Naive B cell (primary cell): ENCODE measurements at regions not wholly inside any gene's neighbourhood (a gene's known extent, or its start where the extent isn't known, plus 50 kb on each side); places are given as distances from the start of the nearest gene placed in this dataset.

ENCODE experiments used
- ATAC-seq, 2 donors: fragments of 150-1000 bp; cut with Tn5 transposase; 2 replicates each; pipeline ENCODE4 v1.10.0; 2021; ENCODE audit warnings: low read depth in 2 of 2, mild to moderate bottlenecking in 2 of 2, moderate library complexity in 2 of 2
- DNase-seq: peaks from one replicate; pipeline ENCODE4 v3.0.0; 2022
- H3K27ac Mint-ChIP-seq, 6 donors: one replicate each; pipeline ENCODE4 v1.8.0; 2020 to 2022; ENCODE audit warnings: mild to moderate bottlenecking in 6 of 6, mixed read lengths in 6 of 6, moderate library complexity in 5 of 6, inconsistent platforms in 2 of 6
- H3K27me3 Mint-ChIP-seq, 3 donors: one replicate each; pipeline ENCODE4 v1.8.0; 2021 to 2022; ENCODE audit warnings: mixed read lengths in 3 of 3, mild to moderate bottlenecking in 1 of 3
- H3K36me3 Mint-ChIP-seq, 2 donors: one replicate each; pipeline ENCODE4 v1.8.0; 2020 to 2022; ENCODE audit warnings: mixed read lengths in 2 of 2, inconsistent platforms in 1 of 2, mild to moderate bottlenecking in 1 of 2
- H3K4me1 Mint-ChIP-seq, 3 donors: one replicate each; pipeline ENCODE4 v1.8.0; 2020 to 2022; ENCODE audit warnings: mixed read lengths in 3 of 3, inconsistent platforms in 1 of 3, mild to moderate bottlenecking in 1 of 3, moderate library complexity in 1 of 3
- H3K4me3 Mint-ChIP-seq, 8 donors: one replicate each; pipeline ENCODE4 v1.8.0; 2020 to 2022; ENCODE audit warnings: mild to moderate bottlenecking in 8 of 8, mixed read lengths in 8 of 8, moderate library complexity in 8 of 8, inconsistent platforms in 2 of 8
- H3K9me3 Mint-ChIP-seq, 7 donors: one replicate each; pipeline ENCODE4 v1.8.0; 2020 to 2022; ENCODE audit warnings: mixed read lengths in 7 of 7, mild to moderate bottlenecking in 5 of 7, inconsistent platforms in 2 of 7, moderate library complexity in 1 of 7

DNA sequence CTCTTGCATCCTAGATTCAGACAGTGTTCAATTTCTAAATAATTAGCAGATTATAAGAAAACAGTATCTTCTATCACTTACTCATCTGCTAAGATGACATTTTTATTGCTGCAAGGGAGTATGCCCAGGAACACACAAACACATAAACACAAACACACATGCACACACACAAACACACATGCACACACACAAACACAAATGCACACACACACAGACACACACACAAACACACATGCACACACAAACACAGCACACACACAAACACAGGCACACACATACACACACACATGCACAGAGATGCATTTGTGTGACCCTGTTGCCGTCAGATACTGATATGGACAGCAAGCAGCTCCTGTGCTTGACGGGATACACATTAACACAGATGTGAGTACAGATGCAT, 612.9 kb downstream of the IRX1 start:
- H3K4me3 Mint-ChIP-seq: no peak overlapping the region
- DNase-seq (no peak), ATAC-seq (no peak)
- no peak overlapping the region for H3K27ac Mint-ChIP-seq
- no peaks in the 10 kb centered on the region for H3K27me3 Mint-ChIP-seq
- no peaks in the 10 kb centered on the region for H3K4me1 Mint-ChIP-seq
- H3K9me3 Mint-ChIP-seq: peaks cover 0 to 17% (median 3%) of the 10 kb centered on the region in 7 donors
- no peaks in the 10 kb centered on the region for H3K36me3 Mint-ChIP-seq

DNA sequence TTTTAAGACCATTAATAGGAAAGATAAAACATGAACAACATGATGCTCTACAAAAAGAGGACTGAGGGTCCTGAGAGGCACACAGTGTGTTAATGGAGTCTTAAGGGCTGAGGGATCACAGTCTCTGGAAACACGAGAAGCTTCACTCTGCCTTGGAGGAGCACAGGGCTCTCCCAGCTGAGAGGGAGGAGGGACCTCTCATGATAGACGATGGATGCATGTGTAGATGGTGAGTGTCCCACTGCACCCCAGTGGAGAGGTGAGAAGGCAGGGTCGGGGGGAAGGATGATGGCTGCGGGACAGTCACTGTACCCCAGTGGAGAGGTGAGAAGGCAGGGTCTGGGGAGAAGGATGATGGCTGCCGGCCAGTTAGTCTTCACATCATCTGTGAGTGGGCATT, 613.4 kb downstream of the IRX1 start:
- Mint-ChIP-seq H3K27ac (no peak overlapping the region), H3K27me3 (no peaks in the 10 kb centered on the region), H3K36me3 (no peaks in the 10 kb centered on the region), H3K4me1 (no peaks in the 10 kb centered on the region), H3K4me3 (no peak overlapping the region), H3K9me3 (peaks cover 0 to 17% (median 3%) of the 10 kb centered on the region in 7 donors)
- DNase-seq (no peak), ATAC-seq (no peak)

DNA sequence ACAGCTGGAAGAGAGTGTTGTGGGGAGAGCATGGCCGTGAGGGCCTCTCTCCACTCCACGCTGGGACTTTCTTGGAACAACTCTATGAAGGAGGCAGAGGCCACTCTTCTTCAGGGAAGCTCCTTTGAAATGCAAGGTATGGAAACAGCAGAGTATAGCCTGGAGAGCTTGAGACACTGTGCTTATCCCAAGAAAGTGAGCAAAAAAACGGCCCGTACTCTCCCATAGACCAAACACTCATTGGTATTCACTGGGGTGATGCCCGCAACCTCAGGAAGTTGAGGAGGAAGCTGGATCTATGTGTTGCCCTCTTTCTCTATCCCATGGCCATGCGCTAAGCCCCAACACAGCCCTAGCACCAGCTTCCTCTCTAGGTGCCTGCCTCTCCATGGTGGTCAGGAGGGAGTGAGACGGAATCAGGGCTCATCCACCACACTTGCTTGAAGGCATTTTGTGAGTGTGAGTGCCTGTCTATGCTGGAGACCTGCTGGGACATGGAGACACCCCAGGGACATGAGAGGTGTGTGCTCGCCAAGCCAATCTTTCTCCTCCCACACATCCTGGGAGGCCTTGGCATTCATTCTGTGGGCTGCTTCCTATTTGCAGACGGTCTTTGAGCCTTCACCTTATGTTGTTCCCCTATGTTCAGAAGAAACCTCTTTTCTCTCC, 616.6 kb downstream of the IRX1 start:
- H3K9me3 Mint-ChIP-seq: peaks cover 0 to 25% (median 4%) of the 10 kb centered on the region in 7 donors
- no peaks in the 10 kb centered on the region for H3K4me1 Mint-ChIP-seq
- DNase-seq (no peak), ATAC-seq (no peak)
- peaks cover 0 to 6% of the 10 kb centered on the region in 2 donors for H3K36me3 Mint-ChIP-seq
- no peak overlapping the region for H3K27ac Mint-ChIP-seq
- no peak overlapping the region for H3K4me3 Mint-ChIP-seq
- no peaks in the 10 kb centered on the region for H3K27me3 Mint-ChIP-seq

DNA sequence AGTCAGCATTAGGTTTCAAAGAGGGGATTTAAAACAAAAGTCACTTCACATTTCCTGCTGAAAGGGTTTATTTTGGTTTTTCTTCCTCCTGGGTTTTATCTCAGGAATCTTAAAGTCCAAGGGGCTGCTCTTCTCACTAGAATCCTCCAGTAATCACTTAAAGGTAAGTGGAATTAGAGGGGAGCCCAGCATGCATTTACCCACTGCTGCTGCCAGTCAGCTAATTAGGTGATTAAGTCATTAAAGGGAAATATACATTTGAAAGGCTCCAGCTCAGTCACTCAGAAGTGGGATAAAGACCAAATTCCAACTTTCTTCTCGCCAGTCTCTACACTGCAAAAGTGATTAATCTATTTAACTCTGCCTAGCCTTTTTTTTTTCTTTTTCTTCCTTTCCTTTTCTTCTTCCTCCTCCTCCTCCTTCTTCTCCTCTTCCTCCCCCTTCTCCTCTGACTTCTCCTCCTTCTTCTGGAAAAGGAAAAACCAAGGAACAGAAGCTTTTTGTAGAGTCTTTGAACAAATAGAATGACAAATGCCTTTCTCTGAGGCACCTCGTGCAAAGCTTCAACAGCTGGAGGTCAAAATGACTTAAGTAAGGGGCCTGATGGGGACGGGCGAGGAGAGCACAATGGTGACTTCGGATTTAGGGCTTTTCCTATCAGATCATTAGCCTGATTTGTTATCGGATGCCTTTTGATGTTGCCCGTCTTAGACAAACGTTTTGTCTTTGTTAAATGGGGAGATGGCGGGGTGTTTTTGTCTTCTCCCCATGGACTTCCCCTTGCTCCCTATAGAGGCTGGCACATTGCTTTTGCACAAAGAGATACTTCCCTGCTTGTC, 617.6 kb downstream of the IRX1 start:
- no peaks in the 10 kb centered on the region for H3K4me1 Mint-ChIP-seq
- peaks cover 0 to 25% (median 4%) of the 10 kb centered on the region in 7 donors for H3K9me3 Mint-ChIP-seq
- peak overlapping the region in 1 of 8 donors; percentile 61 for H3K4me3 Mint-ChIP-seq
- H3K36me3 Mint-ChIP-seq: peaks cover 0 to 6% of the 10 kb centered on the region in 2 donors
- DNase-seq: no peak
- no peaks in the 10 kb centered on the region for H3K27me3 Mint-ChIP-seq
- H3K27ac Mint-ChIP-seq: peak overlapping the region in 1 of 6 donors; percentile 66
- no peak for ATAC-seq

DNA sequence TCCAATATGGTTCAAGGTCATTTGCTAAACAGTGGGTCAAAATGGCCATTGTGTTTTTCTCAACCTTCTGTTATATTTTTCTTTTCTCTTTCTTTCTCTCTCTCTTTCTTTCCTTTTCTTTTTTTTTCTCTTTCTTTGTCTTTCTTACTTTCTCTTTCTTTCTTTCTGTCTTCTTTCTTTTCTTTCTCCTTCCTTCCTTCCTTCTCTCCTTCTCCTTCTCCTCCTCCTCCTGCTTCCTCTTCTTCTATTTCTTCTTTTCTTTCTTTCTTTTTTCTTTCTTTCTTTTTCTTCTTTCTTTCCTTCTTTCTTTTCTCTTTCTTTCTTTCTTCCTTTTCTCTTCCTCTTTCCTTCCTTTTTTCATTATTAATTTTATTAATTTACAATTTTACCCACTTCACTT, 619.5 kb downstream of the IRX1 start:
- no peak for ATAC-seq
- no peaks in the 10 kb centered on the region for H3K4me1 Mint-ChIP-seq
- no peak for DNase-seq
- peaks cover 0 to 6% of the 10 kb centered on the region in 2 donors for H3K36me3 Mint-ChIP-seq
- H3K9me3 Mint-ChIP-seq: peaks cover 0 to 12% (median 3%) of the 10 kb centered on the region in 7 donors
- H3K4me3 Mint-ChIP-seq: no peak overlapping the region
- H3K27ac Mint-ChIP-seq: no peak overlapping the region
- no peaks in the 10 kb centered on the region for H3K27me3 Mint-ChIP-seq

DNA sequence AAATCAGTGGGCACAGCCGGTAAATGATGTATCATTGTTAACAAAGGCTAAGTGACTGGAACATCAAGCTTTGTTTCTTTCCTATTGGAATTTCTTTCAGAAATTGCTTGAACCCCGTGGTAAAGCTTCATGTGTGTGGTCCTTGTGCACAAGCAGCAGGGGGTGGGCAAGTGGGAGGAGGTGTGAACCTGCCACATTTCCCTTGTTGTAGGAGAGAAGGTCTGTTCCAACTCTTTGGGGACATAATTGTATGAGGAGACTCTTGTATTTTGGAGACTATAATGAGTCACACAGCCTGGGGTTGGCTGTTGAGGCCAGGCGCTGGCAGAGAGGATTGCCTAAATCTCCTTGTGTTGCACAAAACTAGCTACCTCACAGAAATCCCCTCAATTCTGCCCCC, 620.5 kb downstream of the IRX1 start:
- ATAC-seq: no peak
- no peak for DNase-seq
- Mint-ChIP-seq H3K4me1 (no peaks in the 10 kb centered on the region), H3K9me3 (peaks cover 0 to 12% (median 3%) of the 10 kb centered on the region in 7 donors), H3K4me3 (no peak overlapping the region), H3K36me3 (peaks cover 0 to 6% of the 10 kb centered on the region in 2 donors), H3K27ac (no peak overlapping the region), H3K27me3 (no peaks in the 10 kb centered on the region)

DNA sequence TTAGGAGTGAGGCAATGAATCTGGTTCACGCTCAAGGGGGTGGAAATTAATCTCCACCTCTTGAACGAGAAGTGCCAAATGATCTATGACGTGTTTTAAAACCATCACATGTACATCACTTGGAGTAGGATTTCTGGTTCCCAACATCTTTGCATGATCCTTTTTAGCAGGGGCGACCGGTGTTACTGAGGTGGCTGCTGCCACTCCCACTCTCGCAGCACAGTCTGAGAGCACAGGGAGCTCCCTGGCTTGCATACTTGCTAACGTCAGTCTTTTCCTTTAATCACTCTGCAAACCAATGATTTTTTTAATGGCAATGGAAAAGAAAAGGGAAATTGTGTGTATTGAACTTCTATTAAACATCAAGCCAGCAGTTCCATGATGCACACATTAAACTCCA, 624.4 kb downstream of the IRX1 start:
- ATAC-seq (no peak), DNase-seq (no peak)
- H3K9me3 Mint-ChIP-seq: peaks cover 0 to 7% (median 2%) of the 10 kb centered on the region in 7 donors
- H3K36me3 Mint-ChIP-seq: peaks cover 0 to 6% of the 10 kb centered on the region in 2 donors
- H3K27ac Mint-ChIP-seq: no peak overlapping the region
- H3K4me1 Mint-ChIP-seq: no peaks in the 10 kb centered on the region
- no peak overlapping the region for H3K4me3 Mint-ChIP-seq
- no peaks in the 10 kb centered on the region for H3K27me3 Mint-ChIP-seq

DNA sequence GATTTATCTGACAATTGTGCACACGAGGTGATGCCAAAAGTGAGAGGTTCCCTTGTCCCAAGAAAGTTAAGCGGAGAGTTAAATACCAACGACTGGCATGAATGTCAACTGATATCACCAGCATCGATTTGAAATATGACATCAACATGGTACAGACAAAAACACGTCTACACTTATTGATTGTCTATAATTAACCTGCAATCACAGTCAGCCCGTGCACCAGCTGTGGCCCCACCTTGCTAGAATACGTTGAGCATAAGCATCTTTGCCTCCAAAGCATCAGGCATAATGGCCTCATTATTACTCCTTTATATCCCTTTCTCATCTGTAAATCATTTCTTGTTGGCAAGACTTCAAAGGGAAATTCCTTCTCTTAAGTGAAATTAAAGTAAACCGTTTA, 625.4 kb downstream of the IRX1 start:
- Mint-ChIP-seq H3K4me1 (no peaks in the 10 kb centered on the region), H3K4me3 (no peak overlapping the region), H3K36me3 (no peaks in the 10 kb centered on the region), H3K27me3 (no peaks in the 10 kb centered on the region), H3K9me3 (peaks cover 0 to 3% (median 0%) of the 10 kb centered on the region in 7 donors), H3K27ac (no peak overlapping the region)
- no peak for DNase-seq
- no peak for ATAC-seq

DNA sequence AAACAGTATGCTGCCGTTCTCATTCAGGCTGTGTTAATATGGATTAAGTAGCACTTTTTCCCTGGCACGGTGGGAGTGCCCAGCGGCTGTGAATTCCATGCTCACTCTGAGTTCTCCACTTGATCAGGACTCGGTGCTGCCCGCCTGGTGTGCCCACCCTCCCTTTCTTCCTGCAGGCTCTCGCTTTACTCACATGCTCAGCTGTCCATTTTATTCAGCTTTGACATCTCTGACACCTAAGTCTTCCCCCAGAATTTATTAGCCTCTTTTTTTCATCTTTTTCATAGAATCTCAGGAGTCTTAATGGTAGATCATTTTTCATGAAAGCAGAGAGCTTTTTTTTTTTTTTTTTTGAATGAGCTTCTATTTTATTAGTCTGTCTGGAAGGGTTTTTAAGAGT, 626.5 kb downstream of the IRX1 start:
- Mint-ChIP-seq H3K36me3 (no peaks in the 10 kb centered on the region), H3K4me3 (no peak overlapping the region), H3K9me3 (peaks cover 0 to 3% (median 0%) of the 10 kb centered on the region in 7 donors), H3K27ac (no peak overlapping the region), H3K4me1 (no peaks in the 10 kb centered on the region), H3K27me3 (no peaks in the 10 kb centered on the region)
- ATAC-seq (no peak), DNase-seq (no peak)

DNA sequence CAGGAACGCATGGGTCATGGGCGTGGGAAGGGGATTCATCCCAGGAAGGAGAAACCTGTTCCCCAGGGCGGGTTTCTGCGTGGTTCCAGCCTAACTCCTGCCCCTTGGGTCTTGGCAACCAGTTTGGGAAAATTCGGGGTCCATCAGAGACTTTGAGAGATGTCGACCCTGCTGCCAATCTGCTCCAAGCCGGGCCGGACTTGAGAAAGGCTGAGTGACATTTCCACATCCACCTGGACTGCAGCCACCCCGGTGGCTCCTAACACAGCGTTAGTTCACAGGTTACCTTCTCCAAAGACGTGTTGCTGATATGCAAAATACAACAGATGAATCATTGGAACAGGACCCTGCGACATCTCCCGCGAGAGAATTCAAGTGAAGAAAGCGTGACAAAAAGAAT, 627.2 kb downstream of the IRX1 start:
- H3K4me3 Mint-ChIP-seq: no peak overlapping the region
- DNase-seq (no peak), ATAC-seq (no peak)
- H3K36me3 Mint-ChIP-seq: no peaks in the 10 kb centered on the region
- H3K4me1 Mint-ChIP-seq: no peaks in the 10 kb centered on the region
- no peak overlapping the region for H3K27ac Mint-ChIP-seq
- no peaks in the 10 kb centered on the region for H3K27me3 Mint-ChIP-seq
- peaks cover 0 to 2% (median 0%) of the 10 kb centered on the region in 7 donors for H3K9me3 Mint-ChIP-seq

DNA sequence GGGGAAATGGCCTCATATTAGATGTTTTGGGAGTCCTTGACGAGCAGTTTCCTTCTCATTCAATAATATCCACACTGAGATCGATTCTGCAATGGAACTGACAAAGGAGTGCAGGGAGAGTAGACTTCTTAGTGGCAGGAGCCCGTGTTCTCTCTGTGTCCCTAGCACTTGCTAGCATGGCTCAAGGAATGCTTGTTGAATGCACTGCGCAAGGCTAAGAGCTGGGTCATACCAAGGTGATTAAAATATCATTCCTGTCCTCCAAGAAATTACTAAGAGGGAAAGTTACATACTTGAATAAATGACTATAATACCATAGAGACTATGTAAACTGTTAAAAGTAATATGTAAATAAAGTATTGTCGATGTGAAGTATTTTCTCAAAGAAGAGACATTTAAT, 630.1 kb downstream of the IRX1 start:
- no peak for DNase-seq
- H3K4me3 Mint-ChIP-seq: no peak overlapping the region
- peaks cover 0 to 4% (median 0%) of the 10 kb centered on the region in 7 donors for H3K9me3 Mint-ChIP-seq
- ATAC-seq: no peak
- H3K27ac Mint-ChIP-seq: no peak overlapping the region
- H3K4me1 Mint-ChIP-seq: no peaks in the 10 kb centered on the region
- no peaks in the 10 kb centered on the region for H3K36me3 Mint-ChIP-seq
- no peaks in the 10 kb centered on the region for H3K27me3 Mint-ChIP-seq

DNA sequence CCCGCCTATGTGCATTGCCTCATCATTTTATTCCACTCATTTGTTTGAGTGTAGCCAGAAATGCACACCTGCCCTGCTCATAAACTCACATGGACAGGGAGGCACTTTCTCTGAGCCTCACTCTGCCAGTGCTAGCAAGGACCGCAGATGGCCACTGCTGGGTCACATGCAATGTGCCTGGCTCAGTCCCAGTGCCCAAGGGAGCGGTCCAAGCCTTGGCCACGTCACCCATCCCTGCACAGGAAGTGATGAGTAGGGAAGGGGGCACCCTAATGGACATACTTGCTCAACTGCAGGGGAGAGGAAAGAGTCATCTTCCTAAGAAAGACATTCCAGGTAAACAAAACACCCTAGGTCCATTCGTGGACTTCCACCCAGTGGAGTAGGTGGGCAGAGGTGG, 630.9 kb downstream of the IRX1 start:
- DNase-seq (no peak), ATAC-seq (no peak)
- Mint-ChIP-seq H3K4me1 (no peaks in the 10 kb centered on the region), H3K9me3 (peaks cover 0 to 4% (median 0%) of the 10 kb centered on the region in 7 donors), H3K36me3 (no peaks in the 10 kb centered on the region), H3K4me3 (no peak overlapping the region), H3K27ac (no peak overlapping the region), H3K27me3 (no peaks in the 10 kb centered on the region)

DNA sequence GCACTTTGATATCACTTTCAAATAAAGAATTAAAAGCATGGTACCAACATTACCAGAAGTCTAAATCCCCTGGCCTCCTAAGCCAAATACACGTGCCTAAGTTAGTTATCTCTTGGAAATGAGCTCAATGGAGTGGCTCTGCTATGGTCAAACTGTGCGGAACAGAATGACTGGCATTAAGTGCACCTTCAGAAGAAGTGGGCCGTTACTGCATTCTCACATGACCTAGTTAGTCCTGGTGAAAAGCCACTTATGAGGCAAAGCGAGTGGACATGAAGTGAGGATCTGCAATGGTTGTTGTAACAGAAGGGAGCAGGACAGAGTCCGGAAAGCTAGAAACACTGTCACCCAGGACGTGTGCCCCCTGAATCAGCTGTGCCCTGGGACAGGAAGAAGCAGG, 633.1 kb downstream of the IRX1 start:
- H3K4me1 Mint-ChIP-seq: no peaks in the 10 kb centered on the region
- ATAC-seq: no peak

More for the DNA sequence above, 633.1 kb downstream of the IRX1 start:
- Mint-ChIP-seq H3K27ac (no peak overlapping the region), H3K36me3 (no peaks in the 10 kb centered on the region), H3K9me3 (peaks cover 2 to 14% (median 6%) of the 10 kb centered on the region in 7 donors), H3K27me3 (no peaks in the 10 kb centered on the region), H3K4me3 (no peak overlapping the region)
- no peak for DNase-seq
